ENCODE measurements at regions not wholly inside any gene's neighbourhood (a gene's known extent, or its start where the extent isn't known, plus 50 kb on each side); places are given as distances from the start of the nearest gene placed in this dataset.

DNA sequence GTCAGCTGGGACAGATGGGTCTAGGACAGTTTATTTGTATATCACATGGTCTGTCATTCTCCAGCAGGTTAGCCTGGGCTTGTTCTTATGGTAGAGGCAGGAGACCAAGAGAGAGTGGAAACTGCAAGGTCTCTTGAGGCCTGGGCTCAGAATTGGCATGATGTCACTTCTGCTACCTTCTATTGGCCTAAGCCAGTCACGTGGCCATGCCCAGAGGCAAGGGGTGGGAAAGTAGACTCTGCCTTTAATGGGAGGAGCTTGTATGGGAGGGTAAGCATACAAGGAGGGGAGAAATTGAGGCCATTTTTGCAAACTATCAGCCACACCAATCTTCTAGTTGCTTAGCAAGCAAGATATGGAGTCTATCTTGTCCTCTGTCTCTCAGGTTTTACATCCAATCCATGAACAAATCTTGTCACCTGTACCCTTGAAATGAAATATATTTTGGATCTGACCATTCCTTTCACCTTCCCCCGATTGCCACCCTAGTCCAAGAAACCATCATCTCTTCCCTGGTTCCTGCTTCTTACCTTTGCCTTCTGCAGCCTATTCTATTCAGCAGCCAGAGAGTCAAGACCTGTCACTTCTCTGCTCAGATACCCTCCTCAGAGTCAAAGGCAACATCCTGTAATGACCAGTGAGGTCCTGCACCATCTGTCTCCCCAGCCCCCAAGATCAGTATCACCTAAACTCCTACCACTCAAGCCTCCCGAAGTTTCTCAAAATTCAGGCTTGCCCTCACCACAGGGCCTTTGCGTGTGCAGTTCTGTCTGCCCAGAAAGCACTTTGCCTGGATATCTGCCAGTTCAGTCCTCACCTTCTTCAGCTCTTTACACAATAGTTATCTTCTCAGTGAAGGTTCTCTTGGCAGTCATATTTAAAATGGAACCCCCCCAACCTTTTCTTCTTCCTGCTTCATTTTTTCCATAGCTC lies 240.0 kb downstream of the LOXHD1 start:
- TF ChIP-seq CTCF (IDR thresholded peaks at IDR 0.05; ENCODE audit: poor library complexity) (no peak), EZH2 (IDR thresholded peaks at IDR 0.05; ENCODE audit: borderline replicate concordance) (no peak)

Measured in hepatocyte (in vitro differentiated cells).